ENCODE measurements at regions not wholly inside any gene's neighbourhood (a gene's known extent, or its start where the extent isn't known, plus 50 kb on each side); places are given as distances from the start of the nearest gene placed in this dataset.
"Not testable (repeated sequence)": the region's sequence is repeated elsewhere in the genome, so short reads cannot be mapped to it uniquely, and the experiment has no call there.

- TF ChIP-seq, protein P1, sequence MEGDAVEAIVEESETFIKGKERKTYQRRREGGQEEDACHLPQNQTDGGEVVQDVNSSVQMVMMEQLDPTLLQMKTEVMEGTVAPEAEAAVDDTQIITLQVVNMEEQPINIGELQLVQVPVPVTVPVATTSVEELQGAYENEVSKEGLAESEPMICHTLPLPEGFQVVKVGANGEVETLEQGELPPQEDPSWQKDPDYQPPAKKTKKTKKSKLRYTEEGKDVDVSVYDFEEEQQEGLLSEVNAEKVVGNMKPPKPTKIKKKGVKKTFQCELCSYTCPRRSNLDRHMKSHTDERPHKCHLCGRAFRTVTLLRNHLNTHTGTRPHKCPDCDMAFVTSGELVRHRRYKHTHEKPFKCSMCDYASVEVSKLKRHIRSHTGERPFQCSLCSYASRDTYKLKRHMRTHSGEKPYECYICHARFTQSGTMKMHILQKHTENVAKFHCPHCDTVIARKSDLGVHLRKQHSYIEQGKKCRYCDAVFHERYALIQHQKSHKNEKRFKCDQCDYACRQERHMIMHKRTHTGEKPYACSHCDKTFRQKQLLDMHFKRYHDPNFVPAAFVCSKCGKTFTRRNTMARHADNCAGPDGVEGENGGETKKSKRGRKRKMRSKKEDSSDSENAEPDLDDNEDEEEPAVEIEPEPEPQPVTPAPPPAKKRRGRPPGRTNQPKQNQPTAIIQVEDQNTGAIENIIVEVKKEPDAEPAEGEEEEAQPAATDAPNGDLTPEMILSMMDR (IDR thresholded peaks at IDR 0.05), result no peak
- Mint-ChIP-seq H3K9me3 (peaks cover 34% of the 10 kb centered on the region), H3K4me3 (no peak overlapping the region), H3K27me3 (ENCODE audit: insufficient read depth) (no peaks in the 10 kb centered on the region), H3K36me3 (ENCODE audit: low read depth) (no peaks in the 10 kb centered on the region; the same call in 1 of the 2 replicates), H3K27ac (no peak overlapping the region), H3K4me1 (ENCODE audit: low read depth) (no peaks in the 10 kb centered on the region)
- no peak for DNase-seq
Observed at GRCh38 chr5:12162863-12163262, 258.6 kb upstream of the CTNND2 start.

DNA sequence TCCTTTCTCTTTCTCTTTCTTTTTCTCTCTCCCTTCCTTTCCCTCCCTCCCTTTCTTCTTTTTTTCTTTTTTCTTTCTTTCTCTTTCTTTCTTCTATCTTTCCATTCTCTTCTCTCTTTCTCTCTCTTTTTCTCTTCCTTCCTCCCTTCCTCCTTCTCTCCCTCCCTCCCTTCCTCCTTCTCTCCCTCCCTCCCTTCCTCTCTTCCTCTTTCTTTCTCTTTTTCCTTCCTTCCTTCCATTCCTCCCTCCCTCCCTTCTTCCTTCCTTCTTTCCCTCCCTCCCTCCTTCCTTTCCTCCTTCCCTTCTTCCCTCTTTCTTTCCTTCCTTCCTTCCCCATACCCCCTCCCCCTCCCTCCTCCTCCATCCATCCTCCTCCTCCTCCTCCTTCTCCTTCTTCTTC, 243.3 kb upstream of the CTNND2 start:
- no peak for DNase-seq
- Mint-ChIP-seq H3K27me3 (ENCODE audit: insufficient read depth) (peaks cover 2% of the 10 kb centered on the region; the same call in 1 of the 2 replicates), H3K4me3 (no peak overlapping the region), H3K9me3 (peaks cover 14% of the 10 kb centered on the region), H3K4me1 (ENCODE audit: low read depth) (no peaks in the 10 kb centered on the region), H3K36me3 (ENCODE audit: low read depth) (no peaks in the 10 kb centered on the region), H3K27ac (no peak overlapping the region)
- TF ChIP-seq, protein P1 (IDR thresholded peaks at IDR 0.05), result no peak

DNA sequence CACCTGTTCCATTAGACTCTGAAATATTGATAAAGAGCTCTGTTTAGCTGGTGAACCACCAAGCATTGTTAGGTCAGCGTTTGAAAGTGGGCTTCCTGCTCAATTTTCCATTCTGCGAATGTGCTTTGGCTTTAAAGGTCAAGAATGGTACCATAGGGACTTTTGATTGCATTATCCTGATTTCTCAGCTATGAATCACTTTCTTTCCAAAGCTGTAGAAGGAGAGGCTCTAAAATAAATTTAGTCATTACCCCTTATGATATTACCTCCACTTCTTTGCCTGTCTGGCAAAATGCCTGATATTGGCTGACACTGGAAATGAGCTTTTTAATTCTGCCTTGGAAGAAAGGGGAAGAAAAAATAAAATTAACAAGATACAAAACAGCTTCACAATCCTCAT, 237.2 kb upstream of the CTNND2 start:
- DNase-seq, result no peak
- peaks cover 2% of the 10 kb centered on the region for H3K27me3 Mint-ChIP-seq (ENCODE audit: insufficient read depth)

GRCh38 chr5:12133520-12133919, 229.3 kb upstream of the CTNND2 start:
- TF ChIP-seq, protein P1 (IDR thresholded peaks at IDR 0.05), result no peak
- Mint-ChIP-seq H3K4me3 (no peak overlapping the region), H3K27me3 (ENCODE audit: insufficient read depth) (no peaks in the 10 kb centered on the region; the same call in 1 of the 2 replicates), H3K36me3 (ENCODE audit: low read depth) (no peaks in the 10 kb centered on the region; the same call in 1 of the 2 replicates), H3K4me1 (ENCODE audit: low read depth) (no peaks in the 10 kb centered on the region), H3K9me3 (peaks cover 70% of the 10 kb centered on the region), H3K27ac (no peak overlapping the region)
- no peak for DNase-seq

More for the DNA sequence above, 237.2 kb upstream of the CTNND2 start:
- Mint-ChIP-seq H3K4me1 (ENCODE audit: low read depth) (no peaks in the 10 kb centered on the region), H3K27ac (no peak overlapping the region), H3K4me3 (no peak overlapping the region), H3K9me3 (peaks cover 31% of the 10 kb centered on the region), H3K36me3 (ENCODE audit: low read depth) (no peaks in the 10 kb centered on the region)
- TF ChIP-seq, protein P1 (IDR thresholded peaks at IDR 0.05), result no peak

- not testable (repeated sequence) for H3K36me3 Mint-ChIP-seq (ENCODE audit: low read depth); H3K4me3 Mint-ChIP-seq; H3K27ac Mint-ChIP-seq; DNase-seq; H3K27me3 Mint-ChIP-seq (ENCODE audit: insufficient read depth); H3K4me1 Mint-ChIP-seq (ENCODE audit: low read depth)
- peaks cover 58% of the 10 kb centered on the region for H3K9me3 Mint-ChIP-seq
Observed at GRCh38 chr5:12131020-12131419, 226.8 kb upstream of the CTNND2 start.

DNA sequence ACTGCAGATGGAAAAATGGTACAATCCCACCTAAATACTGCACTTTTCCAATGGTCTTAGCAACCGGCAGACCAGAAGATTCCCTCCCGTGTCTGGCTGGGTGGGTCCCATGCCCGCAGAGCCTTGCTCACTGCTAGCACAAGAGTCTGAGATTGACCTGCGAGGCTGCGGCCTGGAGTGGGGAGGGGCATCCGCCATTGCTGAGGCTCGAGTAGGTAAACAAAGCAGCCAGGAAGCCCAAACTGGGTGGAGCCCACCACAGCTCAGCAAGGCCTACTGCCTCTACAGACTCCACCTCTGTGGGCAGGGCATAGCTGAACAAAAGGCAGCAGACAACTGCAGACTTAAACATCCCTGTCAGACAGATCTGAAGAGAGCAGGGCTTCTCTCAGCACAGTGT, 221.6 kb upstream of the CTNND2 start:
- no peak for DNase-seq
- no peak overlapping the region for H3K4me3 Mint-ChIP-seq
- no peaks in the 10 kb centered on the region; the same call in 1 of the 2 replicates for H3K27me3 Mint-ChIP-seq (ENCODE audit: insufficient read depth)
- no peaks in the 10 kb centered on the region for H3K4me1 Mint-ChIP-seq (ENCODE audit: low read depth)
- H3K27ac Mint-ChIP-seq, result no peak overlapping the region
- H3K36me3 Mint-ChIP-seq (ENCODE audit: low read depth), result no peaks in the 10 kb centered on the region
- TF ChIP-seq, protein P1 (IDR thresholded peaks at IDR 0.05), result no peak
- H3K9me3 Mint-ChIP-seq, result peaks cover 24% of the 10 kb centered on the region; the same call in 1 of the 2 replicates
